ENCODE measurements at regions not wholly inside any gene's neighbourhood (a gene's known extent, or its start where the extent isn't known, plus 50 kb on each side); places are given as distances from the start of the nearest gene placed in this dataset.

DNA sequence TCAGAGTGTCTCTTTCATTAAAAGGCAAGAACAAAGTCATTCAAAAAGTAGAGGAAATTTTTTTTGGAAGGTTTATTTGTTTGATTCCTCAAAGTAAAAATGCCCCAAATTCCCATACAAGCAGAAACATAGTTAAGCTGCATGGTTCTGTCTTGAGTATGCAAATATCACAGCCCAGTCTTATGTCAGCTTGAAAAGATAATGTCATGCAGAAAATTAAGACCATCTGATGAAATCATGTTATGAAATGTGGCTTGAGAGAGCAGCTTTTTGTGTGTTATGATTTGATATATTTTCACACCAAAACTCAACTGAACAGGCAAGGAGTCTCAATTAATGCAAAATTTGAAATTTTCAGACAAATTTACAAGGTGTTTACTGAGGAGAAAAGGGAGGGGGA lies 411.0 kb downstream of the LMO4 start:
- no peaks in the 10 kb centered on the region for H3K27me3 ChIP-seq (ENCODE audit: control insufficient read depth in 2 of 2, insufficient read depth in 2 of 2, low read length in 2 of 2)
- no peak for DNase-seq
- peaks cover 0 to 3% (median 0%) of the 10 kb centered on the region in 3 donors for H3K27me3 Mint-ChIP-seq (ENCODE audit: low read depth in 3 of 3)
- H2AFZ ChIP-seq (ENCODE audit: insufficient read depth, low read depth, low read length, poor library complexity, severe bottlenecking), result no peak overlapping the region
- no peaks in the 10 kb centered on the region for H3K4me1 Mint-ChIP-seq
- H3K4me3 ChIP-seq (replicated peaks in 1 of 3; ENCODE audit: low read depth in 2 of 3, low read length in 3 of 3), result no peak overlapping the region
- no peak for TF ChIP-seq CTCF (IDR thresholded peaks at IDR 0.05)
- intact Hi-C loops (cut with micrococcal nuclease), result no loop called here
- H3K36me3 ChIP-seq (replicated peaks in 1 of 2; ENCODE audit: control insufficient read depth in 1 of 2, insufficient read depth in 2 of 2, low read length in 2 of 2), result no peaks in the 10 kb centered on the region
- no peak overlapping the region for H3K4me3 Mint-ChIP-seq
- H3K4me2 ChIP-seq (replicated peaks; ENCODE audit: extremely low read depth, low read length, poor library complexity, severe bottlenecking), result no peak overlapping the region
- peaks cover 0 to 5% (median 3%) of the 10 kb centered on the region in 7 donors for H3K9me3 Mint-ChIP-seq
- H3K27ac Mint-ChIP-seq, result no peak overlapping the region
- H3K9ac ChIP-seq (ENCODE audit: insufficient read depth, low read length, poor library complexity, severe bottlenecking), result no peak overlapping the region
- H3K27ac ChIP-seq (ENCODE audit: low read depth in 1 of 2, low read length in 2 of 2), result no peak overlapping the region
- no peaks in the 10 kb centered on the region for H3K79me2 ChIP-seq (ENCODE audit: insufficient read depth, low read length)
- H3K4me1 ChIP-seq (ENCODE audit: control insufficient read depth in 1 of 2, insufficient read depth in 2 of 2, low read length in 2 of 2), result no peaks in the 10 kb centered on the region
- no peaks in the 10 kb centered on the region for H4K20me1 ChIP-seq (ENCODE audit: insufficient read depth, low read length)
- H3K9me3 ChIP-seq (replicated peaks in 1 of 2; ENCODE audit: control insufficient read depth in 1 of 2, insufficient read depth in 1 of 2, low read length in 2 of 2), result no peaks in the 10 kb centered on the region
- no peaks in the 10 kb centered on the region for H3K36me3 Mint-ChIP-seq

DNA sequence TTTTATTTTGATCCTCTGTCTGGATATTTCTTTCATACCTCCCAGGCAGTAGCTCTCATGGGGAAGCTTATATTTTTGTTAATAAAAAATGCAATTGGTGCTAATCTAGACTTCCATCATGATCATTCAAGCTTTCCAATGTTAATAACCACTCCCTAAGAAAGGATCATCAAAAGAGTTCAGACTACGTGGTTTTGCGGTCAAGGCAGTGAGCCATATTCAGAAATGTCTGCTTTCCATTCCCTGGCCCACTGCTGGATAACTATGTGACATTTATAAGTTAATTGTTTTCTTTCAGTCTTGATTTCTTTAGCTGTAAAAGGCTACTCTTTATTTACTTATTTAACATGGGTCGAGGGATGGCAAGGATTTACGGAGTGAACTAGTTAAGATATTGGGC lies 414.6 kb downstream of the LMO4 start:
- Mint-ChIP-seq H3K9me3 (peaks cover 0 to 7% (median 2%) of the 10 kb centered on the region in 7 donors), H3K4me3 (no peak overlapping the region), H3K4me1 (no peaks in the 10 kb centered on the region), H3K36me3 (no peaks in the 10 kb centered on the region), H3K27me3 (ENCODE audit: low read depth in 3 of 3) (peaks cover 0 to 3% (median 2%) of the 10 kb centered on the region in 3 donors), H3K27ac (no peak overlapping the region)
- Histone ChIP-seq H3K9me3 (replicated peaks in 1 of 2; ENCODE audit: control insufficient read depth in 1 of 2, insufficient read depth in 1 of 2, low read length in 2 of 2) (no peaks in the 10 kb centered on the region), H3K4me2 (replicated peaks; ENCODE audit: extremely low read depth, low read length, poor library complexity, severe bottlenecking) (no peak overlapping the region), H3K4me1 (ENCODE audit: control insufficient read depth in 1 of 2, insufficient read depth in 2 of 2, low read length in 2 of 2) (no peaks in the 10 kb centered on the region), H3K79me2 (ENCODE audit: insufficient read depth, low read length) (no peaks in the 10 kb centered on the region), H3K9ac (ENCODE audit: insufficient read depth, low read length, poor library complexity, severe bottlenecking) (no peak overlapping the region), H4K20me1 (ENCODE audit: insufficient read depth, low read length) (no peaks in the 10 kb centered on the region), H2AFZ (ENCODE audit: insufficient read depth, low read depth, low read length, poor library complexity, severe bottlenecking) (no peak overlapping the region), H3K27me3 (ENCODE audit: control insufficient read depth in 2 of 2, insufficient read depth in 2 of 2, low read length in 2 of 2) (no peaks in the 10 kb centered on the region), H3K27ac (ENCODE audit: low read depth in 1 of 2, low read length in 2 of 2) (no peak overlapping the region), H3K36me3 (replicated peaks in 1 of 2; ENCODE audit: control insufficient read depth in 1 of 2, insufficient read depth in 2 of 2, low read length in 2 of 2) (no peaks in the 10 kb centered on the region), H3K4me3 (replicated peaks in 1 of 3; ENCODE audit: low read depth in 2 of 3, low read length in 3 of 3) (no peak overlapping the region)
- WGBS (ENCODE audit: insufficient coverage), result no CpG with 5 or more reads among the region's 4 CpGs
- no peak for TF ChIP-seq CTCF (IDR thresholded peaks at IDR 0.05)
- DNase-seq, result no peak
- intact Hi-C loops (cut with micrococcal nuclease), result no loop called here

Data from CD14-positive monocyte (primary cell).